ENCODE measurements at regions not wholly inside any gene's neighbourhood (a gene's known extent, or its start where the extent isn't known, plus 50 kb on each side); places are given as distances from the start of the nearest gene placed in this dataset.
"Not testable (repeated sequence)": the region's sequence is repeated elsewhere in the genome, so short reads cannot be mapped to it uniquely, and the experiment has no call there.

DNA sequence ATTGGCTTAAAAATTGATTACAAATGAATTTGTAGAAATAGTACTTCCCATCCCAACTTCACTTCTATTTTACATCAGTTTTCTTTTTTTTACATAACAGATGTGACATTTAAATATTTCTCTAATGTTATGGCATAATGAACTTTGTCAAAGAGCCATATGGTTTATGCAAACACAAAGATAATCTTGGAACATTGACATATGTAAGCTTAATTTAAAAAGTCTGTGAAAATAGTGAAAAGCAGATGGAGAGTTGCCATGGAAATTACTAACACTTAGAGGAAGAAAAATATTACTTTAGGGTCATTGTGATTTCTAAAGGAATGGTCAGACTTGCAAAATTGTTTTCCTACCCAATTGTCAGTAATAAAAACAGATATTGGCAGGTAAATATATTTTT lies 232.4 kb downstream of the AEBP2 start:
- Histone ChIP-seq H3K27me3 (ENCODE audit: control insufficient read depth, insufficient read depth, low read length) (no peaks in the 10 kb centered on the region), H3K4me3 (ENCODE audit: low read depth, low read length) (no peak overlapping the region), H3K36me3 (ENCODE audit: control insufficient read depth, insufficient read depth, low read length) (no peaks in the 10 kb centered on the region)
- no peak for DNase-seq (ENCODE audit: low read depth)
- FAIRE-seq, result no peak
- TF ChIP-seq, protein P1, sequence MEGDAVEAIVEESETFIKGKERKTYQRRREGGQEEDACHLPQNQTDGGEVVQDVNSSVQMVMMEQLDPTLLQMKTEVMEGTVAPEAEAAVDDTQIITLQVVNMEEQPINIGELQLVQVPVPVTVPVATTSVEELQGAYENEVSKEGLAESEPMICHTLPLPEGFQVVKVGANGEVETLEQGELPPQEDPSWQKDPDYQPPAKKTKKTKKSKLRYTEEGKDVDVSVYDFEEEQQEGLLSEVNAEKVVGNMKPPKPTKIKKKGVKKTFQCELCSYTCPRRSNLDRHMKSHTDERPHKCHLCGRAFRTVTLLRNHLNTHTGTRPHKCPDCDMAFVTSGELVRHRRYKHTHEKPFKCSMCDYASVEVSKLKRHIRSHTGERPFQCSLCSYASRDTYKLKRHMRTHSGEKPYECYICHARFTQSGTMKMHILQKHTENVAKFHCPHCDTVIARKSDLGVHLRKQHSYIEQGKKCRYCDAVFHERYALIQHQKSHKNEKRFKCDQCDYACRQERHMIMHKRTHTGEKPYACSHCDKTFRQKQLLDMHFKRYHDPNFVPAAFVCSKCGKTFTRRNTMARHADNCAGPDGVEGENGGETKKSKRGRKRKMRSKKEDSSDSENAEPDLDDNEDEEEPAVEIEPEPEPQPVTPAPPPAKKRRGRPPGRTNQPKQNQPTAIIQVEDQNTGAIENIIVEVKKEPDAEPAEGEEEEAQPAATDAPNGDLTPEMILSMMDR (IDR thresholded peaks at IDR 0.05; ENCODE audit: insufficient read depth, low read length, severe bottlenecking), result no peak

DNA sequence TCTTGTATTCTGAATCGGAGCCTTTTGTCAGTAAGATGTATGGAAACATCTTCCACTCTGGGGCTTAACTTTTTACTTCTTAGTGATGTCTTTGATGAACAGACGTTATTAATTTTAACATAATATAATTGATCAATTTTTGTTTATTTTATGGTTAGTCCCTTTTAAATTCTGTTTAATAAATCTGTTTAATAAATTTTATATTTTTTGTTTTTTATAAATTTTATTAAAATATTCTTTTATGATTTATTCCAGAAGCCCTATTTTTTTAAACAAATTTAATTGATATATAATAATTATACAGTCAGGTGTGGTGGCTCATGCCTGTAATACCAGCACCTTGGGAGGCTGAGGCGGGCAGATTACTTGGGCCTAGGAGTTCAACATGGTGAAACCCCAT lies 235.1 kb downstream of the AEBP2 start:
- Histone ChIP-seq H3K27me3 (ENCODE audit: control insufficient read depth, insufficient read depth, low read length) (no peaks in the 10 kb centered on the region), H3K4me3 (ENCODE audit: low read depth, low read length) (no peak overlapping the region), H3K36me3 (ENCODE audit: control insufficient read depth, insufficient read depth, low read length) (no peaks in the 10 kb centered on the region)
- FAIRE-seq, result no peak
- no peak for DNase-seq (ENCODE audit: low read depth)
- TF ChIP-seq, protein P1 (IDR thresholded peaks at IDR 0.05; ENCODE audit: insufficient read depth, low read length, severe bottlenecking), result no peak

DNA sequence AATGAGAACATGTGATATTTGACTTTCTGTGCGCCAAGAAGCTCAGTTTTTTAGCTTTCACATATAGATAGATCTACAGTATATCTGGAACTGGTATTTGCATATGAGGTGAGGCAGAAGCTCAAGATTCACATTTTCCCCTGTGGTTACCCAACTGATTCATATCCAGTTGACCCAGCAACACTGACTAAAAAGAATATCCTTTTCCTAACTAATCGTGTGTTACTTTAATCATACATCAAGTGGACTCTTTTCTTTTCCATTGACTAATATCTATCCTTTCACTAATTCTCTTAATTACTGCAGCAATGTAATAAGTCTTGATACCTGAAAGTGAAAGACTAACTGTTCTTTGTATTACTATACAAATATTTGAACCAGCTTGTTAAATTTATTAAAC lies 236.1 kb downstream of the AEBP2 start:
- FAIRE-seq (no peak), DNase-seq (ENCODE audit: low read depth) (no peak)
- no peaks in the 10 kb centered on the region for H3K27me3 ChIP-seq (ENCODE audit: control insufficient read depth, insufficient read depth, low read length)
- H3K4me3 ChIP-seq (ENCODE audit: low read depth, low read length), result no peak overlapping the region
- no peaks in the 10 kb centered on the region for H3K36me3 ChIP-seq (ENCODE audit: control insufficient read depth, insufficient read depth, low read length)
- TF ChIP-seq, protein P1 (IDR thresholded peaks at IDR 0.05; ENCODE audit: insufficient read depth, low read length, severe bottlenecking), result no peak

DNA sequence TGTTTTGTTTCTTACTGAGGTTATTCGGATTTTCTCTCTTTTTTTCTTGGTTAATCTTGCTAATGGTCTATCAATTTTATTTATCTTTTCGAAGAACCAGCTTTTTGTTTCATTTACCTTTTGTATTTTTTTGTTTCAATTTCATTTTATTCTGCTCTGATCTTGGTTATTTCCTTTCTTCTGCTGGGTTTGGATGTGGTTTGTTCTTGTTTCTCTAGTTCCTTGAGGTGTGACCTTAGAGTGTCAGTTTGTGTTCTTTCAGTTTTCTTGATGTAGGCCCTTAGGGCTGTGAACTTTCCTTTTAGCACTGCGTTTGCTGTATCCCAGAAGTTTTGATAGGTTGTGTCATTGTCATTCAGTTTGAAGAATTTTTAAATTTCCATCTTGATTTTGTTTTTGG lies 239.2 kb downstream of the AEBP2 start:
- H3K27me3 ChIP-seq (ENCODE audit: control insufficient read depth, insufficient read depth, low read length); FAIRE-seq: not testable (repeated sequence)

DNA sequence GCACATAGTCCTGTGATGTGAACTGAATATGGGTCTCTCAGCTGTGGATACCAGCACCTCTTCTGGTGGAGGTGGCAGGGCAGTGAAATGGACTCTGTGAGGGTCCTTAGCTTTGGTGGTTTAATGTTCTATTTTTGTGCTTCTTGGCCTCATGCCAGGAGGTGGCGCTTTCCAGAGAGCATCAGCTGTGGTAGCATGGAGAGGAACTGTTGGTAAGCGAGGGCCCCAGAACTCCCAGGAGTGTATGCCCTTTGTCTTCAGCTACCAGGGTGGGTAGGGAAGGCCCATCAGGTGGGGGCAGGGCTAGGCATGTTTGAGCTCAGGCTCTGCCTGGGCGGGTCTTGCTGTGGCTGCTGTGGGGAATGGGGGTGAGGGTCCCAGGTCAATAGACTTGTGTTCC lies 241.7 kb downstream of the AEBP2 start:
- FAIRE-seq, result no peak
- H3K27me3 ChIP-seq (ENCODE audit: control insufficient read depth, insufficient read depth, low read length), result no peaks in the 10 kb centered on the region
- TF ChIP-seq, protein P1 (IDR thresholded peaks at IDR 0.05; ENCODE audit: insufficient read depth, low read length, severe bottlenecking), result no peak

More for the DNA sequence above, 239.2 kb downstream of the AEBP2 start:
- H3K36me3 ChIP-seq (ENCODE audit: control insufficient read depth, insufficient read depth, low read length); DNase-seq (ENCODE audit: low read depth); H3K4me3 ChIP-seq (ENCODE audit: low read depth, low read length): not testable (repeated sequence)

DNA sequence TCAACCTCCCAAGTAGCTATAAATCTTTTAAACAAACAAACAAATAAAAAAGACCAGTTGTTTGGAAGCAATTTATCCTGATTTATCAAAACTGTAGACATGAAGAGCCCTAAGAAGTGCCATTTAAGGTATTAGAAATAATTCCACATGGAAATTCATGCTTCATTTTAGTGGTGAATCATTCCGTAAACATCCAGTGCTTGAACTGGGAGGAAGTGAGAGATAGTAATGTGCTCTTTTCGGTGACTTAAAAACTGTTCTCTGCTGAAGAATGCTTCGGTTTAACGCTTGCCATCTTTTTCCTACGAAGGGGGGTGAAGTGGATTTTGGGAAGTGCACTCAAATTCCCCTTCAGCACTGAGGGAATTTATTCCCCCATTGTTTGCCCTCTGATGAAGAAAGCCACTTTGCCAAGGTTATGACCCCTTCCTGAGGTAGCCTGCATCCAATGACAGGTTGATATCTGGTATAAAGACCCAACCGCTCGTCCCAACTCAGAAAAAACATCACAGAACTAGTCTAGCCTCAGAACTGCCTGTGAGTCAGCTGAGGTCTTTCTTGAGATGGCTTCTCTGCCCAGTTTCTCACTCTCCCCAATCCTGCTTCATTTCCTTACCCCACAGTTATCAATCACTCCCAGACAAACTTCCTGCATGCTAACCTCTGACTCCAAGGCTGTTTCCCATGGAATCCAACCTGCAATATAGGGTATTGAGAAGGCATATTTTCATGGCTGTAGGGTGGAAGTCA lies 244.1 kb downstream of the AEBP2 start:
- DNase-seq (ENCODE audit: low read depth) (peak; percentile 68), FAIRE-seq (peak; percentile 47)
- H3K4me3 ChIP-seq (ENCODE audit: low read depth, low read length), result no peak overlapping the region
- H3K36me3 ChIP-seq (ENCODE audit: control insufficient read depth, insufficient read depth, low read length), result no peaks in the 10 kb centered on the region
- H3K27me3 ChIP-seq (ENCODE audit: control insufficient read depth, insufficient read depth, low read length), result no peaks in the 10 kb centered on the region
- TF ChIP-seq, protein P1 (IDR thresholded peaks at IDR 0.05; ENCODE audit: insufficient read depth, low read length, severe bottlenecking), result no peak

More for the DNA sequence above, 241.7 kb downstream of the AEBP2 start:
- no peak for DNase-seq (ENCODE audit: low read depth)
- no peak overlapping the region for H3K4me3 ChIP-seq (ENCODE audit: low read depth, low read length)
- no peaks in the 10 kb centered on the region for H3K36me3 ChIP-seq (ENCODE audit: control insufficient read depth, insufficient read depth, low read length)

All from bronchial epithelial cell (primary cell).